HL-60 (cell line): ENCODE measurements at regions not wholly inside any gene's neighbourhood (a gene's known extent, or its start where the extent isn't known, plus 50 kb on each side); places are given as distances from the start of the nearest gene placed in this dataset.

Source experiments
- DNase-seq, 2 experiments: peaks; one replicate each; pipeline ENCODE4 v3.0.0-alpha.2; 2010 to 2020; ENCODE audit warnings: low read depth in 1 of 2, low spot score in 1 of 2
- H3K27ac ChIP-seq: fragments of 250-450 bp; sonication (Bioruptor Pico); replicated peaks from 2 replicates; pipeline ENCODE4 v1.5.1; 2020; ENCODE audit warnings: mild to moderate bottlenecking, moderate library complexity
- H3K27me3 ChIP-seq: fragments of 250-450 bp; sonication (Bioruptor Pico); 2 replicates; pipeline ENCODE4 v1.5.1; 2021; ENCODE audit warnings: mild to moderate bottlenecking, moderate library complexity; ENCODE audit not compliant: insufficient read depth, poor library complexity, severe bottlenecking
- H3K4me3 ChIP-seq: replicated peaks from 2 replicates; pipeline ENCODE4 v1.5.1; 2011; ENCODE audit warnings: mild to moderate bottlenecking, control low read depth, low read length; ENCODE audit not compliant: insufficient read depth
- CTCF ChIP-seq: IDR thresholded peaks from one replicate; pipeline ENCODE4 v1.5.1; 2011; ENCODE audit warnings: low read length, control low read depth, inconsistent platforms; ENCODE audit not compliant: insufficient read depth
- GABPA ChIP-seq: IDR thresholded peaks from 2 replicates; pipeline ENCODE4 v1.6.1; 2012; ENCODE audit warnings: low read depth
- POLR2AphosphoS5 ChIP-seq: IDR thresholded peaks from 2 replicates; pipeline ENCODE4 v1.6.1; 2012; ENCODE audit warnings: low read depth
- SPI1 ChIP-seq: IDR thresholded peaks from 2 replicates; pipeline ENCODE4 v1.6.1; 2012; ENCODE audit warnings: low read depth, mild to moderate bottlenecking, borderline replicate concordance
- TF ChIP-seq, protein P1 (sequence below): IDR thresholded peaks from 2 replicates; pipeline ENCODE4 v1.6.1; 2012; ENCODE audit warnings: low read depth; ENCODE audit not compliant: insufficient replicate concordance

DNA sequence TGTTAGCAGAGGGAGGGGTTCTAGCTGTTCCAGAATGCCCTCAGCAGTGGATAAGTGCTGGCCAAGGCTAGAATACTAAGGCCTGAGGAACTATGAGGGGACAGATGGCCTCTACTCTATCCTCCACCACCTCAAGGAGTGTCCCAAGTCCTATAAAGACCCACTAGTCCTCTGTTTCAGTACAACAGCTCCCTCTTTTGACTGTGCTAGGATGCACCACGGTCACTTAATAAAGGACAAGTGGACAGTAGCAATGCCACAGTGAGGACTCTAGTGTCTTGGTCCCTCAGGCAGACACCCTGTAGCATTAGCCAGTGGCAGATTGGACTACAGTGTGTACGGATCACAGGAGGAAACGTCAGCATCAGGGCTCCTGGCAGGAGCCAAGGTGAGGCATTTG, 171.8 kb upstream of the PROK2 start:
- H3K27me3 ChIP-seq: no peaks in the 10 kb centered on the region
- TF ChIP-seq GABPA (no peak), CTCF (no peak), SPI1 (no peak), POLR2AphosphoS5 (no peak)
- TF ChIP-seq, protein P1, sequence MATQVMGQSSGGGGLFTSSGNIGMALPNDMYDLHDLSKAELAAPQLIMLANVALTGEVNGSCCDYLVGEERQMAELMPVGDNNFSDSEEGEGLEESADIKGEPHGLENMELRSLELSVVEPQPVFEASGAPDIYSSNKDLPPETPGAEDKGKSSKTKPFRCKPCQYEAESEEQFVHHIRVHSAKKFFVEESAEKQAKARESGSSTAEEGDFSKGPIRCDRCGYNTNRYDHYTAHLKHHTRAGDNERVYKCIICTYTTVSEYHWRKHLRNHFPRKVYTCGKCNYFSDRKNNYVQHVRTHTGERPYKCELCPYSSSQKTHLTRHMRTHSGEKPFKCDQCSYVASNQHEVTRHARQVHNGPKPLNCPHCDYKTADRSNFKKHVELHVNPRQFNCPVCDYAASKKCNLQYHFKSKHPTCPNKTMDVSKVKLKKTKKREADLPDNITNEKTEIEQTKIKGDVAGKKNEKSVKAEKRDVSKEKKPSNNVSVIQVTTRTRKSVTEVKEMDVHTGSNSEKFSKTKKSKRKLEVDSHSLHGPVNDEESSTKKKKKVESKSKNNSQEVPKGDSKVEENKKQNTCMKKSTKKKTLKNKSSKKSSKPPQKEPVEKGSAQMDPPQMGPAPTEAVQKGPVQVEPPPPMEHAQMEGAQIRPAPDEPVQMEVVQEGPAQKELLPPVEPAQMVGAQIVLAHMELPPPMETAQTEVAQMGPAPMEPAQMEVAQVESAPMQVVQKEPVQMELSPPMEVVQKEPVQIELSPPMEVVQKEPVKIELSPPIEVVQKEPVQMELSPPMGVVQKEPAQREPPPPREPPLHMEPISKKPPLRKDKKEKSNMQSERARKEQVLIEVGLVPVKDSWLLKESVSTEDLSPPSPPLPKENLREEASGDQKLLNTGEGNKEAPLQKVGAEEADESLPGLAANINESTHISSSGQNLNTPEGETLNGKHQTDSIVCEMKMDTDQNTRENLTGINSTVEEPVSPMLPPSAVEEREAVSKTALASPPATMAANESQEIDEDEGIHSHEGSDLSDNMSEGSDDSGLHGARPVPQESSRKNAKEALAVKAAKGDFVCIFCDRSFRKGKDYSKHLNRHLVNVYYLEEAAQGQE: no peak
- H3K27ac ChIP-seq: no peak overlapping the region
- no peak for DNase-seq
- no peak overlapping the region for H3K4me3 ChIP-seq

- TF ChIP-seq, protein P1: no peak
- no peak for TF ChIP-seq CTCF
- no peak for TF ChIP-seq POLR2AphosphoS5
- no peak for TF ChIP-seq GABPA
- TF ChIP-seq SPI1: no peak
- Histone ChIP-seq H3K27ac (no peak overlapping the region), H3K27me3 (no peaks in the 10 kb centered on the region), H3K4me3 (no peak overlapping the region)
- no peak for DNase-seq
Measured at GRCh38 chr3:71956069-71956340, 171.1 kb upstream of the PROK2 start.

GRCh38 chr3:71955240-71956068, 170.5 kb upstream of the PROK2 start:
- Histone ChIP-seq H3K27me3 (no peaks in the 10 kb centered on the region), H3K4me3 (no peak overlapping the region), H3K27ac (no peak overlapping the region)
- TF ChIP-seq POLR2AphosphoS5 (no peak), CTCF (peak; percentile 14), GABPA (no peak), SPI1 (no peak)
- TF ChIP-seq, protein P1: no peak
- peak in 1 of 2 experiments; percentile 53 for DNase-seq
